ENCODE measurements at regions not wholly inside any gene's neighbourhood (a gene's known extent, or its start where the extent isn't known, plus 50 kb on each side); places are given as distances from the start of the nearest gene placed in this dataset.

GRCh38 chr20:22525069-22525820, 59.1 kb downstream of the FOXA2 start:
- TF ChIP-seq NRF1 (IDR thresholded peaks at IDR 0.05; ENCODE audit: low read depth, low read length) (no peak), SRF (IDR thresholded peaks at IDR 0.05; ENCODE audit: low read depth, low read length) (no peak), TBP (IDR thresholded peaks at IDR 0.05; ENCODE audit: low read depth, low read length) (no peak)
- TF ChIP-seq, protein P1, sequence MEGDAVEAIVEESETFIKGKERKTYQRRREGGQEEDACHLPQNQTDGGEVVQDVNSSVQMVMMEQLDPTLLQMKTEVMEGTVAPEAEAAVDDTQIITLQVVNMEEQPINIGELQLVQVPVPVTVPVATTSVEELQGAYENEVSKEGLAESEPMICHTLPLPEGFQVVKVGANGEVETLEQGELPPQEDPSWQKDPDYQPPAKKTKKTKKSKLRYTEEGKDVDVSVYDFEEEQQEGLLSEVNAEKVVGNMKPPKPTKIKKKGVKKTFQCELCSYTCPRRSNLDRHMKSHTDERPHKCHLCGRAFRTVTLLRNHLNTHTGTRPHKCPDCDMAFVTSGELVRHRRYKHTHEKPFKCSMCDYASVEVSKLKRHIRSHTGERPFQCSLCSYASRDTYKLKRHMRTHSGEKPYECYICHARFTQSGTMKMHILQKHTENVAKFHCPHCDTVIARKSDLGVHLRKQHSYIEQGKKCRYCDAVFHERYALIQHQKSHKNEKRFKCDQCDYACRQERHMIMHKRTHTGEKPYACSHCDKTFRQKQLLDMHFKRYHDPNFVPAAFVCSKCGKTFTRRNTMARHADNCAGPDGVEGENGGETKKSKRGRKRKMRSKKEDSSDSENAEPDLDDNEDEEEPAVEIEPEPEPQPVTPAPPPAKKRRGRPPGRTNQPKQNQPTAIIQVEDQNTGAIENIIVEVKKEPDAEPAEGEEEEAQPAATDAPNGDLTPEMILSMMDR (IDR thresholded peaks at IDR 0.05; ENCODE audit: control extremely low read depth in 1 of 3, insufficient read depth in 1 of 3, low read depth in 1 of 3, low read length in 3 of 3), result no peak

Data from H1 (cell line).